OCI-LY1 (cell line): ENCODE measurements at regions not wholly inside any gene's neighbourhood (a gene's known extent, or its start where the extent isn't known, plus 50 kb on each side); places are given as distances from the start of the nearest gene placed in this dataset.
"Not testable (repeated sequence)": the region's sequence is repeated elsewhere in the genome, so short reads cannot be mapped to it uniquely, and the experiment has no call there.

Source experiments
- H2AFZ ChIP-seq: fragments of 200-600 bp; sonication (generic), shearing (Covaris generic); 2 replicates; pipeline ENCODE4 v1.6.0; 2014; ENCODE audit warnings: antibody characterized with exemption, mild to moderate bottlenecking, low read length
- H3F3A ChIP-seq: fragments of 200-600 bp; sonication (generic), shearing (Covaris generic); 2 replicates; pipeline ENCODE4 v1.6.0; 2014; ENCODE audit warnings: mild to moderate bottlenecking, antibody characterized with exemption, low read length, moderate library complexity; ENCODE audit not compliant: insufficient read depth
- H3K27ac ChIP-seq: fragments of 200-600 bp; sonication (generic); 2 replicates; pipeline ENCODE4 v1.5.1; 2014; ENCODE audit warnings: low read length, mixed run types, mild to moderate bottlenecking, low read depth; ENCODE audit not compliant: poor library complexity, severe bottlenecking
- H3K27me3 ChIP-seq: fragments of 200-600 bp; sonication (generic); 2 replicates; pipeline ENCODE4 v1.6.0; 2014; ENCODE audit warnings: antibody characterized with exemption, mild to moderate bottlenecking, low read length, moderate library complexity; ENCODE audit not compliant: insufficient read depth
- H3K36me3 ChIP-seq: fragments of 200-600 bp; sonication (generic); 2 replicates; pipeline ENCODE4 v1.6.1; 2014; ENCODE audit warnings: mild to moderate bottlenecking, antibody characterized with exemption, low read length, moderate library complexity, mixed read lengths; ENCODE audit not compliant: insufficient read depth
- H3K4me1 ChIP-seq: fragments of 200-600 bp; sonication (generic); 2 replicates; pipeline ENCODE4 v1.5.1; 2014; ENCODE audit warnings: mild to moderate bottlenecking, low read length, moderate library complexity; ENCODE audit not compliant: insufficient read depth, severe bottlenecking
- H3K4me2 ChIP-seq: fragments of 200-600 bp; sonication (generic), shearing (Covaris generic); 2 replicates; pipeline ENCODE4 v1.6.1; 2014; ENCODE audit warnings: low read length
- H3K4me3 ChIP-seq: fragments of 200-600 bp; sonication (generic); 2 replicates; pipeline ENCODE4 v1.5.1; 2014; ENCODE audit warnings: low read length, low read depth, mild to moderate bottlenecking, mixed read lengths; ENCODE audit not compliant: poor library complexity, severe bottlenecking
- H3K79me2 ChIP-seq: fragments of 200-600 bp; shearing (Covaris generic); 2 replicates; pipeline ENCODE4 v1.6.1; 2016; ENCODE audit warnings: mixed run types, low read length, mixed read lengths; ENCODE audit not compliant: insufficient read depth
- H3K9ac ChIP-seq: fragments of 200-600 bp; sonication (generic), shearing (Covaris generic); 2 replicates; pipeline ENCODE4 v1.6.1; 2014; ENCODE audit warnings: mild to moderate bottlenecking, low read length, mixed read lengths
- H3K9me2 ChIP-seq: fragments of 200-600 bp; sonication (generic), shearing (Covaris generic); 2 replicates; pipeline ENCODE4 v1.6.1; 2014; ENCODE audit warnings: low read depth, mild to moderate bottlenecking, low read length, mixed read lengths
- H3K9me3 ChIP-seq: fragments of 200-600 bp; shearing (Covaris generic); 2 replicates; pipeline ENCODE4 v1.6.1; 2014; ENCODE audit warnings: low read length, mixed read lengths
- H4K20me1 ChIP-seq: fragments of 200-600 bp; sonication (generic), shearing (Covaris generic); 2 replicates; pipeline ENCODE4 v1.6.0; 2016; ENCODE audit warnings: mild to moderate bottlenecking, low read length; ENCODE audit not compliant: insufficient read depth
- CTCF ChIP-seq: fragments of 200-600 bp; sonication (generic), shearing (Covaris generic); IDR thresholded peaks from 2 replicates; pipeline ENCODE4 v1.5.1; 2017; ENCODE audit warnings: mild to moderate bottlenecking, antibody characterized with exemption, low read length, moderate library complexity, mixed read lengths
- EZH2 ChIP-seq: fragments of 200-600 bp; sonication (generic), shearing (Covaris generic); IDR thresholded peaks from 2 replicates; pipeline ENCODE4 v1.8.0; 2017; ENCODE audit warnings: borderline replicate concordance, mixed run types, mild to moderate bottlenecking, antibody characterized with exemption, low read length, moderate library complexity, mixed read lengths

- H3F3A ChIP-seq, result no peaks in the 10 kb centered on the region
- no peak overlapping the region for H3K27ac ChIP-seq
- H3K36me3 ChIP-seq, result no peaks in the 10 kb centered on the region
- TF ChIP-seq CTCF (no peak), EZH2 (no peak)
- no peaks in the 10 kb centered on the region for H3K9me3 ChIP-seq
- no peak overlapping the region for H3K4me3 ChIP-seq
- H3K9me2 ChIP-seq, result no peaks in the 10 kb centered on the region
- no peaks in the 10 kb centered on the region for H3K4me1 ChIP-seq
- no peaks in the 10 kb centered on the region for H3K79me2 ChIP-seq
- no peak overlapping the region for H3K9ac ChIP-seq
- no peaks in the 10 kb centered on the region for H4K20me1 ChIP-seq
- no peak overlapping the region for H3K4me2 ChIP-seq
- no peak overlapping the region for H2AFZ ChIP-seq
- H3K27me3 ChIP-seq, result no peaks in the 10 kb centered on the region
These were observed 75.8 kb upstream of the PCSK5 start for GRCh38 chr9:75814667-75815066.

GRCh38 chr9:75820471-75821115, 69.9 kb upstream of the PCSK5 start:
- H3K4me3 ChIP-seq, H3K9me3 ChIP-seq, H3K27ac ChIP-seq, H3K36me3 ChIP-seq, H3K4me1 ChIP-seq, H3K9me2 ChIP-seq, H3F3A ChIP-seq, H2AFZ ChIP-seq, H4K20me1 ChIP-seq, H3K79me2 ChIP-seq, H3K27me3 ChIP-seq, H3K4me2 ChIP-seq, H3K9ac ChIP-seq: not testable (repeated sequence)

DNA sequence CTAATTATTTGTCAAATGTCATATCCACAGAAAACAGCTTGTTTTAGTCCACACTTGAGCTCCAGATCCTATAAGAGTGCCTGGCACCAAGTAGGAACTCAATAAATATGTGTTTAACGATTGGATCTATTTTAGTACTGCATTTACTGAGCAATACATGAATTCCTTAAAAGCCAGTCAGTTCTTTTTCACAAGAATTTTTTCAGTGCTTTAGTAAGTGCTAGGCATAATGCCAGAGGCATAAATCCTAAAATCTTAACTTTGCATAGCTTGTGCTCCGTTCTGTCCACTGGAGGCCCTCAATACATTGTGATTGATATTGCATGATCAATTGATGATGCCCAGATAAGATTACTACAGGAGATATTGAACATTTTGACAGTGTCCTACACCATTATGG, 67.3 kb upstream of the PCSK5 start:
- no peak for TF ChIP-seq CTCF
- H2AFZ ChIP-seq, result no peak overlapping the region
- no peaks in the 10 kb centered on the region for H4K20me1 ChIP-seq
- peaks cover 11% of the 10 kb centered on the region for H3K4me1 ChIP-seq
- H3K27ac ChIP-seq, result no peak overlapping the region
- no peaks in the 10 kb centered on the region for H3K79me2 ChIP-seq
- no peak overlapping the region for H3K4me3 ChIP-seq
- H3F3A ChIP-seq, result no peaks in the 10 kb centered on the region
- H3K36me3 ChIP-seq, result no peaks in the 10 kb centered on the region
- H3K9me2 ChIP-seq, result no peaks in the 10 kb centered on the region
- 0 out of 2 replicates have a peak, but pooled peaks cover 3% of the 10 kb centered on the region for H3K27me3 ChIP-seq
- no peaks in the 10 kb centered on the region; the same call in 1 of the 2 replicates for H3K9me3 ChIP-seq
- H3K4me2 ChIP-seq, result no peak overlapping the region
- H3K9ac ChIP-seq, result no peak overlapping the region

- H3K27ac ChIP-seq, result no peak overlapping the region
- no peak for TF ChIP-seq CTCF
- no peak for TF ChIP-seq EZH2
- H3K4me2 ChIP-seq, result no peak overlapping the region
- no peaks in the 10 kb centered on the region for H3K9me2 ChIP-seq
- 0 out of 2 replicates have a peak, but pooled peaks cover 3% of the 10 kb centered on the region for H3K27me3 ChIP-seq
- no peak overlapping the region for H3K9ac ChIP-seq
- H3F3A ChIP-seq, result no peaks in the 10 kb centered on the region
- H3K4me3 ChIP-seq, result no peak overlapping the region
- H4K20me1 ChIP-seq, result no peaks in the 10 kb centered on the region
- H3K79me2 ChIP-seq, result no peaks in the 10 kb centered on the region
- peaks cover 11% of the 10 kb centered on the region for H3K4me1 ChIP-seq
- H3K36me3 ChIP-seq, result no peaks in the 10 kb centered on the region
- H2AFZ ChIP-seq, result no peak overlapping the region
- no peaks in the 10 kb centered on the region; the same call in 1 of the 2 replicates for H3K9me3 ChIP-seq
These were observed 65.5 kb upstream of the PCSK5 start for GRCh38 chr9:75824816-75825568.
